MCF 10A (cell line): ENCODE measurements at regions not wholly inside any gene's neighbourhood (a gene's known extent, or its start where the extent isn't known, plus 50 kb on each side); places are given as distances from the start of the nearest gene placed in this dataset.

Experiments
- BruUV-seq: library from RNA; stranded (reverse); fragments of 400-500 nt; replicated peaks from 2 replicates; lab custom pipeline; 2021; lab: Mats Ljungman, UMichigan
- CTCF ChIA-PET: fragments of 300-600 bp; sonication (Branson Sonifier 250); formaldehyde crosslinking; extraction: SDS; loops from one replicate; lab custom pipeline; 2021; ENCODE audit warnings: antibody characterized with exemption, inconsistent platforms; lab: Yijun Ruan, JAX
- POLR2A ChIA-PET: fragments of 300-600, 350-650 bp; sonication (Branson Sonifier 250); formaldehyde crosslinking; extraction: SDS; loops from one replicate; lab custom pipeline; 2020; ENCODE audit warnings: antibody characterized with exemption, inconsistent platforms; lab: Yijun Ruan, JAX
- DNase-seq: peaks from one replicate; pipeline ENCODE4 v3.0.0-alpha.2; 2018; ENCODE audit not compliant: unreplicated experiment
- H3K27ac Mint-ChIP-seq: one replicate; pipeline ENCODE4 v1.8.0; 2022; ENCODE audit warnings: mild to moderate bottlenecking, low read depth, mixed read lengths; ENCODE audit not compliant: unreplicated experiment
- H3K27me3 Mint-ChIP-seq: one replicate; pipeline ENCODE4 v1.8.0; 2022; ENCODE audit warnings: mixed read lengths; ENCODE audit not compliant: insufficient read depth, unreplicated experiment
- H3K36me3 Mint-ChIP-seq: one replicate; pipeline ENCODE4 v1.8.0; 2022; ENCODE audit warnings: mild to moderate bottlenecking, moderate library complexity, mixed read lengths; ENCODE audit not compliant: insufficient read depth, unreplicated experiment
- H3K4me1 Mint-ChIP-seq: one replicate; pipeline ENCODE4 v1.8.0; 2022; ENCODE audit warnings: mixed read lengths; ENCODE audit not compliant: insufficient read depth, unreplicated experiment
- H3K4me3 Mint-ChIP-seq: one replicate; pipeline ENCODE4 v1.8.0; 2022; ENCODE audit warnings: mild to moderate bottlenecking, moderate library complexity, mixed read lengths; ENCODE audit not compliant: unreplicated experiment
- H3K9me3 Mint-ChIP-seq: one replicate; pipeline ENCODE4 v1.8.0; 2022; ENCODE audit warnings: mixed read lengths; ENCODE audit not compliant: unreplicated experiment
- CTCF ChIP-seq: fragments of 200-600 bp; IDR thresholded peaks from one replicate; pipeline ENCODE4 v1.8.0; 2022; ENCODE audit warnings: antibody characterized with exemption, mild to moderate bottlenecking; ENCODE audit not compliant: unreplicated experiment
- intact Hi-C: fragments of 100-400 bp; cut with micrococcal nuclease; formaldehyde crosslinking; loops from 2 replicates; pipeline ENCODE4 v1.14.1; 2022

- POLR2A ChIA-PET = no interaction called here
- CTCF ChIA-PET = no interaction called here
- H3K4me1 Mint-ChIP-seq = no peaks in the 10 kb centered on the region
- intact Hi-C loops = no loop called here
- H3K27ac Mint-ChIP-seq = no peak overlapping the region
- no peaks in the 10 kb centered on the region for H3K36me3 Mint-ChIP-seq
- no peak for TF ChIP-seq CTCF
- no peak for DNase-seq
- no TSS peak for BruUV-seq
- H3K27me3 Mint-ChIP-seq = no peaks in the 10 kb centered on the region
- peaks cover 6% of the 10 kb centered on the region for H3K9me3 Mint-ChIP-seq
- no peak overlapping the region for H3K4me3 Mint-ChIP-seq
These were observed 1020.0 kb upstream of the ARRDC3 start for GRCh38 chr5:92402956-92403702.

- no peaks in the 10 kb centered on the region for H3K4me1 Mint-ChIP-seq
These were observed 1018.9 kb upstream of the ARRDC3 start for GRCh38 chr5:92402045-92402444.

GRCh38 chr5:92401492-92401891, 1018.4 kb upstream of the ARRDC3 start:
- Mint-ChIP-seq H3K4me1 (no peaks in the 10 kb centered on the region), H3K9me3 (peaks cover under 1% of the 10 kb centered on the region), H3K4me3 (no peak overlapping the region), H3K27me3 (no peaks in the 10 kb centered on the region), H3K27ac (no peak overlapping the region), H3K36me3 (no peaks in the 10 kb centered on the region)
- TF ChIP-seq CTCF = no peak
- no TSS peak for BruUV-seq
- intact Hi-C loops = no loop called here
- CTCF ChIA-PET = interaction anchor here (0.7 to 1.0 kb wide), 2 partner anchors 36 to 41 kb away, joined by 3 read pairs; no protein-coding TSS in a partner anchor
- POLR2A ChIA-PET = no interaction called here
- DNase-seq = no peak

More at GRCh38 chr5:92402045-92402444, 1018.9 kb upstream of the ARRDC3 start:
- TF ChIP-seq CTCF = no peak
- H3K9me3 Mint-ChIP-seq = peaks cover 6% of the 10 kb centered on the region
- no peak overlapping the region for H3K4me3 Mint-ChIP-seq
- no TSS peak for BruUV-seq
- H3K27ac Mint-ChIP-seq = no peak overlapping the region
- ChIA-PET CTCF (interaction anchor here (1.0 kb wide), 1 partner anchor 37 kb away, joined by 3 read pairs; no protein-coding TSS in a partner anchor), POLR2A (no interaction called here)
- intact Hi-C loops = no loop called here
- DNase-seq = no peak
- H3K27me3 Mint-ChIP-seq = no peaks in the 10 kb centered on the region
- no peaks in the 10 kb centered on the region for H3K36me3 Mint-ChIP-seq

GRCh38 chr5:92394936-92395335, 1011.8 kb upstream of the ARRDC3 start:
- intact Hi-C loops = no loop called here
- POLR2A ChIA-PET = no interaction called here
- H3K4me1 Mint-ChIP-seq = no peaks in the 10 kb centered on the region

More at GRCh38 chr5:92394936-92395335, 1011.8 kb upstream of the ARRDC3 start:
- CTCF ChIA-PET = no interaction called here
- TF ChIP-seq CTCF = no peak
- H3K27me3 Mint-ChIP-seq = no peaks in the 10 kb centered on the region
- H3K4me3 Mint-ChIP-seq = no peak overlapping the region
- no peak overlapping the region for H3K27ac Mint-ChIP-seq
- no TSS peak for BruUV-seq
- no peaks in the 10 kb centered on the region for H3K36me3 Mint-ChIP-seq
- H3K9me3 Mint-ChIP-seq = no peaks in the 10 kb centered on the region
- DNase-seq = no peak
